DMS53 (cell line): ENCODE measurements at regions not wholly inside any gene's neighbourhood (a gene's known extent, or its start where the extent isn't known, plus 50 kb on each side); places are given as distances from the start of the nearest gene placed in this dataset.

Experiments
- DNase-seq: peaks from one replicate; lab custom pipeline; 2025; lab: John Stamatoyannopoulos, UW

GRCh38 chr13:39283072-39283471 lies 244.8 kb downstream of the NHLRC3 start:
- peak; percentile 69 for DNase-seq

DNA sequence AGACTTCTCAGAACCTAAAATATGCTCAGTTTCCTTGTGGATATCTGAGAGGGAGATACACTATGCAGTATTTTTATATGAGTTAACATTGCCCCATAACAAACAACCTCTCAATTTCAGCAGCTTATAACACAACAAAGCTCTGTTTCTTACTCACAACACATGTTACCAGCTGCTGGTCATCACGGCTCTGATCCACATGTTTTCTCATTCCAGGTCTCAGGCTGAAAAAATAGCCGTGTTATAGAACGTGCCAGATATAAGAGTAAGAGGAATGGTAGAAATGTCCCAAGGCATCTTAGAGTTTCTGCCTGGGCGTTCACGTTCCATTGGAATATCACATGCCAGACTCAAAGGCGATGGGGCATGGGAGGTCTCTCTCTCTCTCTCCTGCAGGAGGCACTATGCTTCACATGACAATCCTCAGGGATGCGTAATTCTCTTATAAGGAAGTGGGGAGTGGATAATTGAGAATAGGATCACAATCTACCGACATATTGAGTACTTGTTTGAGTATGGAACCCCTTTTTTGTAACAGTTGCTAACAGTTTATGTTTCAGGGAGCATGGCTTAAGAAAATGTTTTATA lies 246.6 kb downstream of the NHLRC3 start:
- no peak for DNase-seq
